Retinal pigment epithelial cell (primary cell): ENCODE measurements at regions not wholly inside any gene's neighbourhood (a gene's known extent, or its start where the extent isn't known, plus 50 kb on each side); places are given as distances from the start of the nearest gene placed in this dataset.

Experiments
- DNase-seq: peaks from one replicate; pipeline ENCODE4 v3.0.0-alpha.2; 2010; ENCODE audit warnings: low read depth
- H3K4me3 ChIP-seq: 2 replicates; pipeline ENCODE4 v1.5.1; 2011; ENCODE audit warnings: mild to moderate bottlenecking, low read length, control low read depth, moderate library complexity
- TF ChIP-seq, protein P1 (sequence below): conservative IDR thresholded peaks from 2 replicates; pipeline ENCODE4 v1.5.1; 2011; ENCODE audit warnings: low read depth, low read length, control low read depth, inconsistent platforms

DNA sequence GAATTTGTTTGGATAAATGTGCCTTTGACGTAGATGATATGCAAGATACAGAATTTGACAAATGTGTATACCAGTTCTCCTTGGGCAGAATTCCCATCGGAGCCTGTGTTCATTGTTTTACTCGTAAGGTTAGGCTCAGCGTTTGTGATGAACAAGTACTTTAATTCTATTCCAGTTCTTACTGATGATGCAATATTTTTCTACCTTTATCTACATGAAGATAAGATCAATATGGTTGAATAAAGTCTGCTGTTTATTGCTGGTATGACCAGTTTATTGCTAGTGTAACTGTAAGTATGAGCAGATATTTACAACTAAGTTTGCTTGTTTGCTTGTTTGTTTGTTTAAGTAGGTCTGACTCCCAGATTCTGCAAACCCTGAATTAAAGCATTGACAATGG, 145.4 kb upstream of the ADARB2 start:
- no peak overlapping the region for H3K4me3 ChIP-seq
- DNase-seq = no peak
- TF ChIP-seq, protein P1, sequence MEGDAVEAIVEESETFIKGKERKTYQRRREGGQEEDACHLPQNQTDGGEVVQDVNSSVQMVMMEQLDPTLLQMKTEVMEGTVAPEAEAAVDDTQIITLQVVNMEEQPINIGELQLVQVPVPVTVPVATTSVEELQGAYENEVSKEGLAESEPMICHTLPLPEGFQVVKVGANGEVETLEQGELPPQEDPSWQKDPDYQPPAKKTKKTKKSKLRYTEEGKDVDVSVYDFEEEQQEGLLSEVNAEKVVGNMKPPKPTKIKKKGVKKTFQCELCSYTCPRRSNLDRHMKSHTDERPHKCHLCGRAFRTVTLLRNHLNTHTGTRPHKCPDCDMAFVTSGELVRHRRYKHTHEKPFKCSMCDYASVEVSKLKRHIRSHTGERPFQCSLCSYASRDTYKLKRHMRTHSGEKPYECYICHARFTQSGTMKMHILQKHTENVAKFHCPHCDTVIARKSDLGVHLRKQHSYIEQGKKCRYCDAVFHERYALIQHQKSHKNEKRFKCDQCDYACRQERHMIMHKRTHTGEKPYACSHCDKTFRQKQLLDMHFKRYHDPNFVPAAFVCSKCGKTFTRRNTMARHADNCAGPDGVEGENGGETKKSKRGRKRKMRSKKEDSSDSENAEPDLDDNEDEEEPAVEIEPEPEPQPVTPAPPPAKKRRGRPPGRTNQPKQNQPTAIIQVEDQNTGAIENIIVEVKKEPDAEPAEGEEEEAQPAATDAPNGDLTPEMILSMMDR = no peak

DNA sequence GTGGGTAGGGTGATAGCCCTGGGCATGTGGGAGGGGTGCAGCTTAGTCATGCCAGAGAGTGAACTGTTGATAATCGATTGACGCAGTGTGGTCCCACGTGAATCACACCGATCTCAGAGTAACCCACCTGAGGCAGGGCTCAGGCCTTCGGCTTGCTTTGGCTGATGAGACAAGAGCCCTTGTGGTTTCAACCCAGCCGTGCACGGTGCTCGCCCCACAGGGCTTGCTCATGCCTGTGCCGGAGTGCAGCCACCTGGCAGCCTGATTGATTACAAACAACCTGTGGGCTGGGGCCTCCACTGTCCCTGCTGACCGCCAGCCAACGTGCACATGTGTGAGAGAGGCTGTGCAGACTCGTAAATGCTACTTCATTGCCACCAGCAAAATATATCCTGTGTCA, 144.9 kb upstream of the ADARB2 start:
- no peak for DNase-seq
- no peak overlapping the region for H3K4me3 ChIP-seq
- TF ChIP-seq, protein P1 = no peak

DNA sequence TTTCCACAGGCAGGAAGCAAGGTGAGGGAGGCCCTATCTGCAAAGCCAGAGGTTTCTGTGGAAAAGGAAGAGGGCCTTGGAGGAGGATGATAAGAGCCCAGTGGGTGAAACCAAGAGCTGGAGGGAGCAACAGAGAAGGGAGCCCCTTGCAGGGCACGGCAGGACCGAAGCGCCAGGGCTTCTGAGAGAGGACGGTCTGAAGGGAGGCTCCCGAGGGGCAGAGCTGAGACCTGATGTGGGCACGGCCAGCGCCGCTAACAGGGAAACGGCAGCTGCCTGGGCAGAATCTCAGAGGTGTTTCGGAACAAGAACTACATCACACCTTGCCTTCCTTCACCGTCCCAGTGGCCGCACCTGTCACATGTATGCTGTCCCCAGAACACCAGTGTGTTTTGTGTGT, 144.3 kb upstream of the ADARB2 start:
- H3K4me3 ChIP-seq = no peak overlapping the region
- DNase-seq = no peak
- TF ChIP-seq, protein P1 = no peak

DNA sequence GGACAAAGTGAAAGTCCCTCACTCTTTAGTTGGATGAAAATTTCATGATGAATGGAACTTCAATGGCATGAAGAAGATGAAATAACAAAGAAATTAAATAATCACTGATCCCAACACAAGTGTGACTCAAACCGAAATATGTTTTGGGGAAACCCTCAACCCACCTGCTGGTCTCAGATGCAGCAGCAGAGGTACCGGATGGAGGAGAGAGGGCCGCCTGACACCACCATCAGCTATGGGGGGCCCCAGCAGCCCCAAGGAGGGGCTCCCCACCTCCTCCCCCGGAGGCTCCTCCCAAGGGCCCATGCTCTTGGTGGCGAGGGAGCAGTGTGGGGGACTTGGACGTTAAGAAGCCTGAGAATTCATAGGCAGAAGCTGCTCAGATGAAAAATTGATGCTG, 137.2 kb upstream of the ADARB2 start:
- TF ChIP-seq, protein P1 = no peak
- H3K4me3 ChIP-seq = no peak overlapping the region
- DNase-seq = no peak

DNA sequence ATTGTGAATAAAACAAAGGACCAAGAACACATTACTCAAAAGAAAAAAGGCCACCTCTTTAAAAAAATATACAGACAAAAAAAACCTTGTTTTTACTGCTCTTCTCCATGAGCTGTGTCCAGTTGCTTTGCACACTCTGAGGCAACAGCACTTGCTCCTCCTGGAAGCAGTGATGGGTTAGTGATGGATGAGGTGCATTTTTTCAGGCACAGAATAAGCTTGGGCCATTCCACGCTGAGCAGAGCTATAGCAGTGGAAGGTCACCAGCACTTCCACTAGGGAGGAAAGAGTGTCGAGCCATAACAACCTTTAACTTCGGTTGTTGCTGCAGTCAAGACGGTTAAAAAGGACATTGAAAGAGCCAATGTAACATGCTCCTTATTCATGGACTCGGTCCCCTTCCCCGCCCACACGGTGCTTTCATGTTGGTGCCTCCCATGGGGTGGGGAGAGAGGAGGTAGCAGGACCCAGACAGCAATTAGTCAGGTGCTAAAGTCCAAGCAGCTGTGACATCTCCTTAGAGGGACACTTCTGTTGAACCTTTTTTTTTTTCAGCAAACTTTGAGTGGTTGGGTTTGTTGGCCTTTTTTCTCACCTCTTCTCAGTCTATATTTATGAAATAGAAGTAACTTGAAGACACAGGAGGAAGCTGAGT, 136.5 kb upstream of the ADARB2 start:
- DNase-seq = no peak
- no peak overlapping the region for H3K4me3 ChIP-seq
- TF ChIP-seq, protein P1 = no peak

DNA sequence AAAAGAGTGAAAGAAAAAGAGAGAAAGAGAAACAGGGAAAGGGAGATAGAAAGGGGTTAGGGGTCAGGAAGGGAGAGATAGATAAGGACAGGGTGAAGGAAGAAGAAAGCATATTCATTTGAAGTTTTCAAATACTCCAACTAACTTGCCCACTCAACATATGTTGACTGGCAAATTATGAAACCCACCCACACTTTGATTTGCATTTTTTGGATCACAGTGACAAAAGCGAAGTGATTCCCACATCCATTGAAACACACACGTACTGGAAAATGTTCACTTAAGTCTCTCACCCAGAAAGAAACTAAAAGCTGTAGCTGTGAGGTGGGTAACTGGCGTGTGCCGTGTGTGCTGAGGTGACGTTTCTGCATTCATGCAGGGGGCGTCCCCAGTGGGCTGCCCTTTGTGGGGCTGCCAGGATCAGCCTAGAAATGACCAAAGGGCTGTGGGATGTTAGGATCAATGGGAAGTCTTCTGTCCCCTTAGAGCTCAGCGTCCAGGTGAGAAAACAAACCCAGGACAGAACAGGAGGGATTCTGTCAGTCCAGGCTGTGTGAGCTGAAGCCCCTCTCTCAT, 134.9 kb upstream of the ADARB2 start:
- no peak overlapping the region for H3K4me3 ChIP-seq
- TF ChIP-seq, protein P1 = no peak
- DNase-seq = no peak

DNA sequence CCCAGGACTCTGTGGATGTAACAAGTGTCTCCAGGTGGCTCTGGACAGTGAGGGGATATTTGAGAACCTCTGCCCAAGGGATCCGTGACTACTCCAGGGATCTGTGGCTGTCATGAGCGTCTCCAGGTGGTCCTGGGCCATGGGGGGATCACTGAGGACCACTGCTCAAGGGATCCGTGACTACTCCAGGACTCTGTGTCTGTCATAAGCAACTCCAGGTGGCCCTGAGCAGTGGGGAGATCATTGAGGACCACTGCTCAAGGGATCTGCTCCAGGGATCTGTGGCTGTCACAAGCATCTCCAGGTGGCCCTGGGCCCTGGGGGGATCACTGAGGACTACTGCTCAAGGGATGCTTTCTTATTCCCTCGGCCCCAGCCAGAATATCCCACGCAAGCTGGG, 133.2 kb upstream of the ADARB2 start:
- H3K4me3 ChIP-seq = no peak overlapping the region
- TF ChIP-seq, protein P1 = no peak
- DNase-seq = no peak
